HT1080 (cell line): ENCODE measurements at regions not wholly inside any gene's neighbourhood (a gene's known extent, or its start where the extent isn't known, plus 50 kb on each side); places are given as distances from the start of the nearest gene placed in this dataset.

Source experiments
- DNase-seq: peaks from one replicate; pipeline ENCODE4 v3.0.0-alpha.2; 2015; ENCODE audit warnings: low read depth

GRCh38 chr12:46573347-46573658, 200.7 kb upstream of the SLC38A2 start:
- DNase-seq: no peak

- DNase-seq: no peak
Observed at GRCh38 chr12:46572644-46573346, 200.2 kb upstream of the SLC38A2 start.

DNA sequence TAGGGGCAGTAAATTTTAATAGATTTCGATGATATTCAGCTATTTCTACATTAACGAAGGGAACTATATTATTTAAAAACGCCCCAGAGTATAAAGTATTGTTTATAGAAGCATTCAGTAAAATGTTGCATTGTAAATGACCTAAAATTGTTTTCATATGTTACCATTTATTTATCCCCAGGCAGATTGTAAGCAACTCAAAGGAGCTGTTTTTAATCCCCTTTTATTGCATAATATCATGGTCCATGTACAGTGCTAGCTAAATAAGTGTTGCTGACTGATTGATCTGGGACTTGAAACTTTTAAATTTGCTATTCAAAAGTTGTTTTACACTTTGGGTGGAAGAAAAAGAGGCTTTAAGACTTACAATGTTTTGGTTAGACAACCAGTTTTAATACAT, 199.0 kb upstream of the SLC38A2 start:
- DNase-seq: no peak

DNA sequence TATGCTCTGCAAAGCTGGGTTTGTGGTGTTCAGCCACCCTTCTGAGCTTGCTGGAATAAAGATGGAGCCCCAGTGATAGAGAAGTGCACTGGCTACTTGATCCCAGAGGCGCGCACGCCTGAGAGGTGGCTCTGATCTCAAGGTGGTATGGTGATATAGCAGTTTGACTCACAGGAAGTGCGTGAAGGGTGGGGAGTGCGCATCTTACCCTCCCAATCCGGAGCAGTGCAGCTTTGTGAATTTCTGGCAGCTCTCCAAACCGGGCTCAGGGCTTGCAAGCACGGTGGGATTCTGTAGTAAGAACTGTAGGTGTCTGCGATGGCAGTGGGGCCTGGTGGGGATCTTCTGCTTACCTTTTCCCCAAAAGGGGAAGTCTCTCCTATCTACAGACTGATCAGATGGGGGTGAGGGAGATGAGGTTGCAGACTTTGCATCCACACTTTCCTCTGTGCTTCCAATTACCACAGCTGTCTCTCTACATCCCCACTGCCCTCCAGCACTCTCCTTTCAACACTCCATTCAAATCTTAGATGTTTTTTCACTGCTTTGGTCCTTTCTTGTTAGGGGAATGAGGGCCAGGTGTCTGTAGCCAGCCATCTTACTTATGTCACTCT, 197.4 kb upstream of the SLC38A2 start:
- DNase-seq: no peak

GRCh38 chr12:46567667-46568066, 195.1 kb upstream of the SLC38A2 start:
- no peak for DNase-seq

DNA sequence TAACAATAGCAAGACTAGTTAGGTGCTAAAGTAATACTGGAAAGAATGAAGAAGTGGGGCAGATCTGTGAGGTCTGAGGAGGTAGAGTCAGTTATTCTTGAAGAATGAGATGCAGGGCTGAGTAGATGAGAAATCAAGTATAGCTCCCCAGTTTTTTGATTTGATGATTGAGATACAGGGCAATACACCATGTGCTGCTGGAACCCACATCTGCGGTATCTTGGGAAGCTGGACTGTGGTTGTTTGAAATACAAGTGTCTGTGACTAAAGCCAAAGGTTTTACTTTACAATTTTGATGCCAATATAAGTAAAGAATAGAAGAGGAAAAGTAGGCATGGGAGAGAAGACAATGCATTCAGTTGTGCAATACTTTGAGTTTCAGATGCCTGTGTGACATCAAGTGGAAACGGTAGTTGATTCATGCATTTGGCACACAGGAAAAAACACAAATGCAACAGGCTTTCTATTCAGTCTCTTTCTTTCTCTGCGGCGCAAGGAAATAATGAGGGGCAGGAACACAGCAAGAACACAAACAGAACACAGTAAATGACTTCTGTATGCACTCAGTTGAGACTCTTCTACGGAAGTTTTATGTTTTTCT, 190.2 kb upstream of the SLC38A2 start:
- DNase-seq: peak; percentile 96

DNA sequence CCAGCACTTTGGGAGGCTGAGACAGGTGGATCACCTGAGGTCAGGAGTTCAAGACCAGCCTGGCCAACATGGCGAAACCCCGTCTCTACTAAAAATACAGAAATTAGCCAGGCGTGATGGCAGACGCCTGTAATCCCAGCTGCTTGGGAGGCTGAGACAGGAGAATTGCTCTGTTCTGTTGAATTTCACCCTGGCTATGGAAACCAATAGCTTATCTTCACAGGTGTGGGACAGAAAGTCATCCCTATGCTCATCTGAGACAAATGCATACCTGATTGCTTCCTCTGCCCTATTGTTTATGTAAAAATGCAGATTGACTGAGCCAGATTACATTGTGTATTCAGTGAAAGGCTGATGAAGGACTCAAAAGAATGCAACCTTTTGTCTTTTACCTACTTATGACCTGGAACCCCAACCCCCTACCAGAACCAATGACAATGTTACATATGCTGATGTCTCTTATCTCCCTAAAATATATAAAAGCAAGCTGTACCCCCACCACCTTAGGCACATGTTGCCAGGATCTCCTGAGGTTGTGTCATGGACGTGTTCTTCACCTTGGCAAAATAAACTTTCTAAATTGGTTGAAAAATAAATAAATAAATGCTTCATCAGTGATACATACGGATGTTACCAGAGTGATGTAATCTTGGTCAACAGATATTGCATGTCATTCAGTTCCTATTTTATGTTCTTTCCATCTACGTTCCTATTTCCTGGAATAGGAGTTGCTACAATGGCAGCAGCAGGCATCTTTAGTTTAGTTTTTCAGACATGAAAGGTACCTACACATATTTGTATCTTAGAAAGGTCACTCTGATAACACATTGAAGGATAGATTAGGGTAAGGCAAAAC, 189.4 kb upstream of the SLC38A2 start:
- peak; percentile 41 for DNase-seq

DNA sequence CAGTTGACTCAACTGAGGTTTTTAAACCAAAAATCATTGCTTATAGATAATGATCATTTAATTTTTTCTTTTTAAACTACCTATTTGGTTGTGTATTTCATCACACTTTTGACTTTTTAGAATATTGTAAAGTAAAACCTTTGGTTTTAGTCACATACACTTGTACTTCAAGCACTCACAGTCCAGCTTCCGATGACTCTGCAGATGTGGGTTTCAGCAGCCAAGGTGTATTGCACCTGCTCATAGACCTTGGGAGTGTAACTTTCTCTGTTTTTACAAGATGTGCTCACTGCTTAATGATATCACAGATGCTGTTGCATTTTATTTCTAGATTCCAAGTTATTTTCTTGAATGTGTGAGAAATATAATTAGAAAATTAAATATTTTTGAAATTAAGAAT, 188.3 kb upstream of the SLC38A2 start:
- DNase-seq: no peak

- DNase-seq: no peak
Observed at GRCh38 chr12:46560089-46560488, 187.5 kb upstream of the SLC38A2 start.

DNA sequence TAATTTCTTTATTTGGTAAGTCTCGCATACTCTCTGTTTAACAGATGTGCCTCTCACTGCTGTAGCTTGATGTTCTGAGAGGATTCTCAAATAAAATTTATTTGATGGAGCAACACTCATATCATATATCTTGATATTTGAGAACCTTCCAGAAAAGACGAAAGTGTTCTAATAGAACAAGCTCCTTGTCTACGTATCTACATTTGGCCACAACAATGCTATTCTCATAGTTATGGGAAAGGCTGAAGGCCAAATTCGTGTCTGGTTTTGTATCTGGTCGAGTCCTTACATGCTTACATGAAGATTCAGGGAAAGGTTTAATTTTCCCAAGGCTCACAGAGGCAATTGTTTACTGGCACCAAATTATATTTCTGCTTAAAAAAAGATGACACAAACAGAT, 186.7 kb upstream of the SLC38A2 start:
- DNase-seq: no peak

- DNase-seq: no peak
Observed at GRCh38 chr12:46558677-46559076, 186.1 kb upstream of the SLC38A2 start.

DNA sequence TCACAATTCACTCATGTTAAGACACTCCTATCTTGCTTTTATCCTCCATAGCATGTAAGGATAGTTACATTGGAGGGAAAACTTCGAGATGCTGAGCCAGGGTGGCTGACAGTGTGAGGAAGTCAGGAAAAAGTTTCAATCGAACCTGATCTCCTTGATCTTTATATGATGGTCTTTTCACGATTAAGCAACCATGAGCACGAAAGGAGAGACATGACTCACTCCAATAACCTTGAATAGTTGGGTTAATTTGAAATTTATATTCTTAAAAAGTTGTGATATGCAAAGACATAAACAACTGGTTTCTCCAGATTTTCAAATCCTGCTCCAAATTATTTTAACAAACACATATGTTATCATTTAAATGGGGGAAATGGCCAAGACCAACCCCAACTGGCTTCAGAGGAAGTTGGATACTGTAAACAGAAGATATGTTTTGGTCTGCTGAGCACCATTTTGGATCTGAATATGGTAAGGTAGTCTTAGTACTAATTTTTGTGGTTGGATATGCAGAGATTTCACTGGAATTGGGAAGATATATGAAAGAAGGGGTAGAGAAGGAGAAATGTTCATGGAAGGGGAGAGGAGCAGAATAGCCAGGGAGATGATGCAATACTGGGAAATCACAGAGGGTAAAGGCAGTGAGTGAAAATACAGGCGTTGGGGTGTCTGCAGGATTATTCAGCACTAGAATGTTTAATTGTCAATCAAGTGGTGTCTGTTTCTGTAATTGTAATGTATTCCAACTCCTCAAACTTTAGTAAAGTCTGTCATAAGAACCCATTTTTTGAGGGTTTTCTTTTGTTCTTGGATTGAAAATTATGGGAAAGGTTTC, 185.2 kb upstream of the SLC38A2 start:
- DNase-seq: no peak

- peak; percentile 82 for DNase-seq
Observed at GRCh38 chr12:46556819-46557524, 184.4 kb upstream of the SLC38A2 start.

DNA sequence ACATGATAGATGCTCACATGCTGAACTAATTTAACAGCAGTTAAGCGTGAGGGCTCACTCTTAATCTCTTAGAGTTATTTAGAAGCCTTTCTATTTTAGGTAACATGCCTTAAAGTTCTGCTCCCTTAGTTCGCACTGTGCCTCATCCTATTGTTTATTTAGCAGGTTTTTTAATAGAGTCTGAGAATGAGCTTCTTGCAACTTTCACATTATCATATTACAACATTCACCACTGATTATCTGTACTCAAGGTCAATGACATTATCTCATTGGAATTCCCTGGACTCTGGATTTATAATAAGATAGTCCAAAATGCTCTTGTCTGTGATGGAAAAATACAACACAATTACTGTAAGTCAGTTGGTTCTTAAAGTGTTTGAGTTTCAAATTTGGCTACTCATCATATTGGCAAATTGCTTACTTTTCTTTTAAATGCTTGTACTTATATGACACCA, 183.6 kb upstream of the SLC38A2 start:
- DNase-seq: peak; percentile 95

DNA sequence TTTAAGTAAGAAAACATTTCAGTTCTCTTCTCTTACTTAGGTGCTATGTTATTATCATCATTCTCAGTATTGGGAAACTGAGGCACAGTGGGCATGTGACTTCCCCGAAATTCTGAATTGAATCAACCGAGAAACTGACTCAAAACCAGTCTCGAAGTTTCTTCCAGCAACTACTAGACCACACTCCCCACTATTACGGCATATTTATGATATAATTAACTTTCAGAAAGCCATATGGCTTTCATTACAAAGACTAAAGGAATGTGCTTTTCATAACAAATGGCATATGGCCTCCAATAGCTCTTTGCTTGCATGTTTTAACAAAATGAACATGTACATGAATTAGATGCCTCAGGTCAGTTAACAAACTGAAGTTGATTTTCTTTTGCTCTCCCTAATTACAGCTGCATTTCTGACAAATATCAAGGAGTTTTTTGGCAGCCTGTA, 182.9 kb upstream of the SLC38A2 start:
- DNase-seq: peak; percentile 59

DNA sequence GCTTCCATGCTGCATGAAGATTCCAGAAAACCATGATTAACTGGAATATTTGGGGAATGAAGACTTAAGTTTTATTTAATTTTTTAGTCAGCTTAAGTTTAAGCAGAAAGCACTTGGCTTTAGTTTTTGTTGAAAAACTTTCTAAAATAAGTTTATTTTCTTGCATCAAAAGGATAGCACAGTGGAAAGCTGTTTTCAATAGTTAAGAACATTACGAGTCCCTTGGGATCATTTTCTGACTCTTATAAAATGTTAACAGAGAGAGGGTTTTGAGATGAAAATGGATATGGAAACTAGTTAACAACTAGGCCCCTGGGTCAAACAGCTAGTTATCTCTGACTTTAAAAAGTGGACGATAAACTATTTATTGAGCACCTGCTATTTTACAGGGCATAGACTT, 181.9 kb upstream of the SLC38A2 start:
- DNase-seq: no peak

GRCh38 chr12:46553911-46554310, 181.3 kb upstream of the SLC38A2 start:
- DNase-seq: no peak

DNA sequence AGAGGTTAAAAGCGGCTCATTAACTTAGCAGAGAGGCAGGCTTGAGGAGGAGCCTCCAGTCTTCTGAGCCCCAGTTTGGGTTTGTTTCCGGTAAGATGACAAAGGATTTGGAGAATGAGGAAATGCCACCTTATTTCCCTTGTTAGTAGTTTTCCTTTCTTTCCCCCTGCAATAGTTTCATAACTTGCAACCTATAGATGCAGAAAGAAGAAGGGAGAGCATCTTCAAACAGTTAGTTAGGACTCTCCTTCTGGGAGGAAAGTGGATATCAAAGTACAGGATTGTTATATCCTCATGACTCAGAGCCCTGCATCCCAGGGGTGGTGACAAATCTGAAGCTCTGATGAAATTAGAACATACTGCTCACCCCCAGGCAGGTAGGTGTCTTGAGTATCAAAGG, 180.7 kb upstream of the SLC38A2 start:
- peak; percentile 85 for DNase-seq

GRCh38 chr12:46550266-46550879, 177.8 kb upstream of the SLC38A2 start:
- DNase-seq: no peak
